Stimulated activated naive CD4-positive, alpha-beta T cell treated with Interleukin-2 at 50 U/mL for 16 hours (primary cell): ENCODE measurements at regions not wholly inside any gene's neighbourhood (a gene's known extent, or its start where the extent isn't known, plus 50 kb on each side); places are given as distances from the start of the nearest gene placed in this dataset.

Experiments used
- DNase-seq: peaks from one replicate; lab custom pipeline; 2025; lab: John Stamatoyannopoulos, UW

DNA sequence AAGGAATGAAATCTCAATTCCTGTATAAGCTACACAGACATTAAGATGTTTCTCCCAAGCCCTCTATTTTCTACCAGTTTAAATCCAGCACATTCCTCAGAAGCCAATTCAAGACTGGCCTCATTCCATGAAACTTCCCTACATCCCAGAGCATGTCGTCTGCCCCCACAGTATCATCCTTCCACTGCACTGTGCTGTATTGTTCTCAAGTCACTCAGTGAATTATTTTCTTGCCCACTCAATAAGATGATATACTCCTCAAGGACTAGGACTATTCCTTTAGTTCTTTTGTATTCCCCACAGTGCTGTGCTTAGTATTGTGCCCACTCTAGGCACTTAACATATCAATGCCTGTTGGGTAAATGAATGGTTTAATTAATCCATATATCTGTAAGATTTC, 203.1 kb upstream of the BLID start:
- no peak for DNase-seq

DNA sequence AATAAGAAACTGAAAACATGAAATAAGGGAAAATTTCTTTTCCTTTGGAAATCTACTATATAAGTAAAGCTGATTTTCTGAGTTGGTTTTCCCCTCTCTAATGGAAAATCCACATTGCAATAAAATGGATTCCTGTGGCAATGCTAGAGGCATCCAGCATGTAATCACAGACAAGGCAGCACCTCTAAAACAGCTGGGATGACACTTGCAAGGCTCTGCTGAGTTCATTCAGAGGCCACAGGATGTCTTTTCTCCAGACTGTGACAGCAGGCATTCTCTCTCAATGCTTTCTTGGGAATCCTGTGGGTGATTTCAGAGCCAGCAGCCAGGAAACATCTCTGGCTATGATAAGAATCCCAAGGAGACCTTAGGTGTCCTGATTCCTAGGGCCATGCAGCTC, 201.3 kb upstream of the BLID start:
- no peak for DNase-seq

DNA sequence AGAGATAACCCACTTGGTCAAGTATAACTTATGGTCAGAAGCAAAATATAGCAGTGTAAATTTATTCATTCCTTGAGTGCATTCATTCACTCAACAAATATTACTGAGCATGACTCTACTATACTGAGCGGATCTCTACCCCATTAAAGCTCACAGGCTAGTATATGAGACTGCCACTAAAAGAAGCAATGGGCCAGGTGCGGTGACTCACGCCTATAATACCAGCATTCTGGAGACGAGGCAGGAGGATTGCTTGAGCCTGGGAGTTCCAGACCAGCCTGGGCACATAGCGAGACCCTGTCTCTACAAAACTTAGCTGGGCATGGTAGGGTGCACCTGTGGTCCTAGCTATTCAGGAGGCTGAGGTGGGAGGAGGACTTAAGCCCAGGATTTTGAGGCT, 197.6 kb upstream of the BLID start:
- DNase-seq, result no peak

DNA sequence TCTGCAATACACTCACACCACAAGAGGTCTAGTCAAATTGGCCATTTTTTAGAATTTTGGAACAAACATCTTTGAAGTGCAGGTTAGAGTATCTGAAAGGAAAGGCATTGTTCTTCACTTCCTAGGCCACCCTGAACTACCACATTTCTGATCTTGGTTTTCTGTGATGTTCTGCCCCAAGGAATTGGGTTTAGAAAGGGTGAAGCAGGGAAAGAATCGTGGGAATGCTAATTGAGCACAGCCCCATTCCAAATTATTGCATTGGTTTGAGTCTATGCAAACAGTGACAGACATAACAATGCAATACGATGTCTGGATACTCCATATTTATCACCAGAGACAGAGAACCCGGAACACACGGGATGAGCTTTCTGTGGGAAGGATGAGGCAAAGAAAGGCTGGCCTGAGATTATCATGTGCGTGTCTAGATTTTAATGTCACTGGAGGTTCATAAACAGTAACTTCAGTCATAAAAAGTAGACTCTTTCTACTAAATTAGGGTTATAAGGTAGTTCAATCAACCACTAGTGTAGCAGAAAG, 195.3 kb upstream of the BLID start:
- no peak for DNase-seq

DNA sequence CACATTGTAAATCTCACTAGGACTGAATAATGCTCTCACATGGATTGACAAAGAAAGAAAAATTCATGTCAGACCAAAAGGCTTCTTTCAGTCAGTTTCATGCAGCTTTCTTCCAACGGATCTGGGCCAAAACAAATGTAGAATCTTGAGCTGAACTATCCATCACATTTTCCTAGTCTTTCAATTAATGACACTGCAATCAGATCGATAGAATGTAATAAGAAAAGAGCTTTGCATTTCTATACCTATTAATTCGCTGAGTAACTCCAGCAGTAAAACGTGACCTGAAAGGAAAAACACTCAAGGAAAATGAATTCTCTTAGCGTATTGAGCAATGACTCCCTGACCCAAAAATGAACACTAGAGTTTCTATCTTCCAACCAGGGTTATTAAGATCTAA, 194.8 kb upstream of the BLID start:
- DNase-seq, result no peak

DNA sequence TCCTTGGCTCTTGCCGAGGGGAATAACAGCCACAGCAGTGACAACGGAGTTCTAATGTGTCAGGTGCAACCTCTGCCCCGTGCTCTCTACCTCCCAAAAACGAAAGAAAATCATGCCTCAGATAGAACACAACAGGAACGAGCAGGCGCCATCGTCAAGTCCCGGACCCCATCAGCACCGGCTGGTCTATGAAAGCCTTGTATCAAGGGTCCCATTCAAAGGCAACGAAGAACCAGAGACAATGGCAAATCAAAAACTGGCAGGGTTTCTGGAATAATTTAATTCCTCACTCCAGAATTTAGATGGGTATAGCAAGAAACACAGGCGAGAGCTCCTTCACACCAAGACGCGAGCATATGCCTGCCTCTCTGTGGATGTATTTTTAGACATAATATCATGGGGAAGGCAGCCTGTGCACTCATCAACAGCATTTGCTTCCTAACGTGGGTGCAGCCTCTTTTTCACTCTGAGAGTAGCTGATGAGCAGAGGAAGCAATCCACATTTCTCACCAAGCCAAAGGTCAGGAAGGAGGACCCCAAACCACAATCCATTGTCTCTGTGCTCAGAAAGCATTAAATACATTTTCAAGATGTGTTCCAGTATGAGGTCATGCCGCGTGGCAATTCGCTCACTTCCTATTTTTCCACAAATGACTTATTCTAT, 193.4 kb upstream of the BLID start:
- no peak for DNase-seq

DNA sequence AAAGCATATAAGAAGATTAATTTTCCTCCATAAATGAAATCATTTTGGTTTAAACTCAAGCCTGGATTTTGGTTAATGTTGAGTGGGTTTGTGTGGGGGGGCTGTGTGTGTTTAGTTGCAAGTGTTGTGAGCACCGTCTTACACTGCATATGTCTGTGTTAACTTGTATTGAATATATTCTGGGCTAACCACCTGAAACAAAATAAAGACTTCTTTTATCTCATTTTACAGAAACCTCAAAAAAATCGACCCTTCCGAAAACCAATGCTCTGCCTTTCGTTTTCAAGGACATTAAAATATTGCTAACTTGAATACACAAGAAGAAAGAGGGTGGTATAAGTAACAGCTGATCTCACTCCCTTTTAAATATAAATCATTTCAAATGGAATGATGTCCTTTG, 192.2 kb upstream of the BLID start:
- DNase-seq, result no peak

DNA sequence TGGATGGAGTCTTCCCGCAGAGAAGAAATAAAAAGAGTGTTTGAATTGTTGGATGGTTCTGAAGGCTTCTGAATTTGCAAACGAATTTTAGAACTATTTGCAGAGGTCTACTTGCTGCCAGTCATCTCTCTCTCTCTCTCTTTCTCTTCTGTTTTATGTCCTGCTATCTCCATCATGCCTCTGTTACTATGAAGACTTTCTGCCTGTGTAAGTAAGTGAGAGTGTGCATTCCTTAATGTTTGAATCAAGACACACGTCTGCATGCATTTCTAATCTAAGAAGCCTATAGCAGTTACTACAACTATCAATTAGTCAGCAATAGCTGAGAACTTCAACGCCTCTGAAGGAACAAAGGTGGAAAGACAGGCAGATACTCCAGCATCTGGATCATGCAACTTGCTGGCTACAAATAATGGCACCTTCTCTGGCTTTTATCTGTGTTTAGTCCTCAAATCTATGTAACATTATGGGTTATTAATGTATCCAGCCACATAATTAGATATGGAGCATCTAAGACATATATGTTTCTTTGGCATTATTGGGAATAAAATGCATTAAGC, 191.5 kb upstream of the BLID start:
- no peak for DNase-seq

DNA sequence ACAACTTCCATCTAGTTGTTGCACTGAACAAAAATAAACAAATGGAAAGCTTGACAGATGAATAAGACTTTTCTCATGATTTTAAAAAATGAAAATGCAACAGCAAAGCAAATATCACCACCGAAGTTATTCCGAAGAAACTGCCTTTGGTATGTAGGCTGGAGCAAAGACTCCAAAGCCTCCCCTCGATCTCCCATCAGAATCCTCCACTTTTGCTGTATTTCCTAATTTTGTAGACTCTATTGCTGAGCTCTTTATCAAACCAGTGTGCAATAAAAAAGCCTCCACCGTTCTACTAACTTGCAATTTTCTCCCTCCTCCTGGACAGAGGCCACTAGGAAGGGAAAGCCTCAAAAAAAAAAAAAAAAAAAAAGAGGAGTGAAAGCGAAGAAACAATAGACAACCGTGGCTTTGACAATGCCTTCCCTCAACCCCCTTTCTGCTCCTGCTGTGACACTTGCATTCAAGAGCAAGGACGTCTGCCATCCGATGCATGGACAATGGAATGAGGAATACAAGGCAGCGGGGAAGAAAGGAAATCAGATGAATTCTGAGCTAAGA, 190.9 kb upstream of the BLID start:
- no peak for DNase-seq

DNA sequence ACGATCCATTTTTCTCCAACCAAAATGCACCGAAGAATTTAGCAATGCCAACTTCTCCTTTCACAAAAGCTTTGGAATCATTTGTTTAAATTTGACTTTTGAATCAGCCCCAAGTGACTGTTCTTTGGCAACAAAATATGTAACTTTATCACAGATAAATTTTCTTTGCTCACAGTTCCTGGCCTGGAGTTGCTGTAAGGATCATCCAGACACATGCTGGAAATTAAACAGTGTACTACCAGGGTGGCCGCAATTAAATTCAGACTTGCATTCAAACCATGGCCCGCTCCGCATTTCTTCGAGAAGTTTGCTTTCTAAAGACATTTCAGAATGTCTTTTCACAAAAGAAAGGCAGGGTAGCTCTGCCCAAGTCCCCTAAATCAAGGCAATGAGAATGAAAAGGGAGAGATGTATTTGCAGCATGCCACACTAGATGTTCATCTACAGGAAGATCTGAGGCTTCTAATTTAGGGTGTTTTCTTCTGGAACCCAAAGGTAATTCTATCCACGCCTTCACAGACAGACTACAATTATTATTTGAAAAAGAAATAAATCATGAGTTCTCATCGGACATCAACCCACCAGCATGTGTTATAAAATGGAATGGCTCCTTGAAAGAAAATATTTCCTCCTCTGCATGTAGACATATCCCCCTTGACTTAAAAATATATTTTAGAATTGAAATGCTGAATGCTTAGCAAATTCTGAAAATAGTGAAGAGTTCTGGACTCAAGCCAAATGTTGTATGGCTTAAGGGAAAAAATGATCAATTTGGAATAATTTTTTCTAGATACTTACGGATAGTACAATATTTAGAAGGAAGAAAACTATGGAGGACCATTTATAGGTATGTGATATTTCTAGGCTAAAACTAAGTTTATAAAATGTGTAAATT, 189.7 kb upstream of the BLID start:
- DNase-seq, result no peak

DNA sequence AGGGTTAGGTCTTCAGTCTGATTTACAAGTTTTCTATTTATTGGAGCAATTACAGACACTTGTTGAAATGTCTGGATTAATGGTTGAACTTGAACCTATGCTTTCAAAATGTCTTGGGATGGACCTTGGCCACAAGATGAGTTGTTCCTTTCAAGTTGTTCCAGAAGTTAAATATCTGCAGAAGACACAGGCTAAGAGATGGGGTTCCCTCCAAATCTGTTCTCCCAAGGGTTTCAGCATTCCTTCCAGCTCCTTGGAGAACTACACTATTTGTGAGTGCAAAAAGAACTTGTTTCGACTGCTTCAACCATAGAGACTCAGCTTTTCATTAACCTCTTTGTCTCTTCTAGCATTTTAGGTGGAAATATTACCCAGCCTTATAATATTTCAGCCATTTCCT, 189.0 kb upstream of the BLID start:
- no peak for DNase-seq

DNA sequence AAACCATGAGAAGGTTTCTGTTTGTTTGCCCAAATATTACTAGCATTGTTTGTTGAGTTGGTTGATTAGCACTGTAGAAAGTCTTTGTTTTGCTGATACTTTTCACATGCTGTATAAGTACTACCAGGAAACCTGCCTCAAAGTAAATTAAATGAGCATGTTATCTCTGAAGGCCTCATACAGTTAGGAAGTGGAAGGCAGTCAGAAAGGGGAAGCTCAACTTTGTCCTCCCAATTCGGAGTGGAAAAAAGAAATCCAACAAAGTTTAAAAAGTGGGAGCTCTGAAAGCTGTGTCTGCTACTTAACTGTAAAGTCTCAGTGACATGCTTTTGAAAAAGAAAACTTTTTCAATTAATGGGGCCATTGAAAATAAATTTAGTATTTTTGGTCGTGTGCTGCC, 188.3 kb upstream of the BLID start:
- no peak for DNase-seq

DNA sequence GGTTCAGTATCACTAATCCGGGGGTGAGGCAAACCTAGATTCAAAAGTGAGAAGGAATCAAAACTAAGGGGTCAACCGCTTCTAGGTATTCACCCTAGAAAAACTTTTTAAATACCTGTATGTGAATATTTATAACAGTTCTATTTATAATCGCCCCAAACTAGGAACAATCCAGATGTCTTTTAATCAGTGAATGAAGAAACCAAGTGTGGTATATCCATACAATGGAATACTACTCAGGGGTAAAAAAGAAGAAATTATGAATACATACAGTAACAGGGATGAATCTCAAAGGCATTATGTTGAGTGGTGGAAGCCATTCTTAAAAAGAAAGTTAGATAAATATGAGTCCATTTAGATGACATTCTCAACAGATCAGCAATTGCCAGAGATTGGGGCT, 178.0 kb upstream of the BLID start:
- no peak for DNase-seq

DNA sequence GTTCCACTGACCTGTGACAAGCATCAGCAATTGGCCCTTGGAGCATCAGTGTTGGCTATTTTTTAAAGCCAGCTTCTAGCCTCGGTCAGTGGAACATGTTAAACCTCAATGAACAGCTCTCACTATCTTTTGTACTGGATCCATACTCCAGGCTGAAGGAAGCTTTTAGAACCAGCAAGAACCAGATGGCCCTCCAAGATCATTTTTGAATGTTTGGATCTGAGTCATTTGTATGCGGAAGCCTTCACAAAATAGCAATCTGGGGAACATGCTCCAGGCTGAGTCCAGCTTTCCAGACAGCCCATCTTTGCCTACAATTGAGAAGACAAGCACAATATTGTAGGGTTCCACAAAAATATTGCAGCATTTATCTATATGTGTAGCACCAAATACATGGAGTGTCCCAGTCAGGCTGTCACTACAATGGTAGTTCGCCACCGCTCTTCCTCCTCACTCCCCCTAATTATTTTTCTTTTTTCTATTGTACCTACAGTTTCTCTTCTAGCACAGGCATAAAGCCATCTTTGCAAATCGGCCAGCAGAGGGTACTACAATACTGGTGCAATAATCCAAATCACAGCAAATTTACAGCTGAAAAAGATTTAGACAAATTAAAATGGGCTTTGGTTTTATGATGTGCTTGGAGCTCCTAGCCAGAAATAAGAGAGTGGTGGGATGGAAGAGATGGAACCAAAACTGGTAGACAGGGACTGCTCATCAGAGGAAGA, 177.4 kb upstream of the BLID start:
- no peak for DNase-seq

DNA sequence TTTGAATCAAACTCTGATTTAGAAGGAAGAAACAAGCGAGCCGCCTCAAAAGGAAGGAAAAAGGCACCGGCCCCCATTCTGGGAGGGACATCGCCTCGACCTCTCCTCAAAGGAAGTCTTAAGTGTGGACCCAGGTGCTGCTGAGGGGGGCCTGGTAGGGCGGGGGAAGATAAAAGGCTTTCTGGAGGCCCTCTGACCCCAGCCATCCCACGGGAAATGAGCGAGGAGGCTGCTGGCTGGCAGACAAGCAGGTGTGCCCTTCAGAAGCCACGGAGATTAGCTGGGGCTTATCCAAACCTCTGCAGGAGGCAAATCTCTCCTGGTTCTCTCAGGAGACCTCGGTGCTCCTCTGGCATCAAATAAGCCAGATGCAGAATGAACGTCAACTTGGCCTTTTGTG, 171.4 kb upstream of the BLID start:
- no peak for DNase-seq

DNA sequence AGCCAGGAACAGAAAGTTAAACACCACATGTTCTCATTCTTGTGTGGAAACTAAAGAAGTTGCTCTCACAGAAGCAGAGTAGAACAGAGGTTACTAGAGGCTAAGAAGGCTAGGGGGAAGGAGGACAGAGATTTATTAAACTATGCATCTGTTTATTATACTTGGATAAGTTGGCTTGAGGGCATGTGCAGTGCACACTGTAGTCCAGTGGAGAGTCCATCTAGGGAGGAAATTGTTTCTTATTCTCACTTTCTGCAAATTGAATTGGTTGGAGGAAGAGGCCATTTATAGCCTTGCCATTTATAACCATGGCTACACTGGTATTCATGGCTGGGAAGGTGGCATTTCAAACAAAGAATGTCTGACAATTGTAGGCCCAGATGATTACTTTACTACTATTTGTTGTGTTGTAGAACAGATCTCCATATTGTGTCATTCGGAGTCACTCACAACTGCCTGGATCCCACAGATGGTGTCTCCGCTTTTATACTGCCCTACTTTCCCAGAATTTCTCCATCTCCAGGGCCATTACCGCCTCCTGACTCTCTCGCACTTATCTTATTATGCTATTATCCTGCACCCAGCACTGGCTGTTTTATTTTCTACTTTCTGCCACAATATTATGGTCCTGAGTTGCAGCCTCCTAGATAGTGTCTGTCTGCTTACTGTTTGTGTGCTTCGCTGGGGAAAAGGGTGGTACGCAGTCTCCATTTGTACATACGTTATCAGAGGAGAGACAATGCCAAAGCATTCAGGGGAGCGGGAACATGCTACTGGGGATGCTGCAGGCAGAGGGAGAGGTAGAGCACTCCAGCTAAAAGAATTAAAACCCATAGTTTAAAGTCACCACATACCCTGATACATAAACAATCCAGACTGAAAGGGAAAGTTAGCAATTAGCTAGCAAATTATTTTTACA, 169.3 kb upstream of the BLID start:
- DNase-seq, result no peak

DNA sequence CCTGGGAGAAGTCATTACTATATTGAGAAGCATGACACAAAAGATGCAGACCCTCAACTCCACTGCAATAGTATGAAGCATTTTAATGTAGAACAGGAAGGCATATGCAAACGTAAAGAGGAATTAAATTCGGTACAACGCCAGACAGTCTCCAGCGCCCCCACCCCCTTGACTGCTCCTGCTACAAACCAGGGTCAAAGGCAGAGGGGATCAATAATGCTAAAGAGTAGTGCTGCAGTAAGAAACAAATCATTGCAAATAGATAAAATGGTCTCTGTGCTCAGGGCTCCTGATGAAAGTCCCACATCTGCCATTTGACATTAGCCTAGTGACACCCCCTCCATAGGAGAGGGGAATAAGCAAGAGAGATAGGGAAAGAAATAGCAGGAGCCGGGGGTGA, 164.9 kb upstream of the BLID start:
- DNase-seq, result no peak

DNA sequence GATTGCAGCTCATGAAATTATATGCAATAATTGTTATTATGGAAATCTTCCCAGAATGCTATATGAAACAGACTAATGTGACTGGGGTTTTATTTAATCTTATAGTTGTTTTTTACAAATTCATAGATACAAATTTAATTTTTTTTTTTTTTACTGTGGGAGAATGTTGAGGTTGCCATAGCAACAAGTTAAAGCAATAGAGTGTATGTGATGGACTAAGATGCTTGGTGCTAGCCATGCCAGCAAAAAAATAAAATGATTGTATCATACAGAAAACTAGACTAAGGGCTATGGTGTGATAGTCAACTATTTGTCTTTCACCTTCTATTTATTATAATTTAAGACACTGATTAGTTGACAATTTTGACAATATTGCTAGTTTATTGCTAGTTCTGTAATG, 163.2 kb upstream of the BLID start:
- no peak for DNase-seq

DNA sequence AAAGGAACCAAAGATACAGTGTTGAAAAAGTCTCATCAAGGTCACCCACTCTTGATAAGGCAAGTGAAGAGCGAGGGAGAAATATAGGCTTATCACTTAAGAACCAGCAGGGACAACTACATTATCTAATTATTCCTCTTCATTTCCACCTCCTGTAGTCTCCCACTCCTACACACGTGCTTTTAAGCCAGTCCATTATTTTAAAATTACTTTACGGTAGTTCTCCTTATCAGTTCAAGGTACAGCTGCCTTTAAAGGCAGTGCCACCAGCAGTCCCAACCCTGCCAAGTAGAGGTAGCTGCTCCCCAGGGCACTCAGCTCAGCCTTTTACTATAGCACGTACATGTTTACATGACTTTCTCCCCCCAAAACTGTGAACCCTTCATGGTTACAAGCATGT, 161.5 kb upstream of the BLID start:
- DNase-seq, result no peak

DNA sequence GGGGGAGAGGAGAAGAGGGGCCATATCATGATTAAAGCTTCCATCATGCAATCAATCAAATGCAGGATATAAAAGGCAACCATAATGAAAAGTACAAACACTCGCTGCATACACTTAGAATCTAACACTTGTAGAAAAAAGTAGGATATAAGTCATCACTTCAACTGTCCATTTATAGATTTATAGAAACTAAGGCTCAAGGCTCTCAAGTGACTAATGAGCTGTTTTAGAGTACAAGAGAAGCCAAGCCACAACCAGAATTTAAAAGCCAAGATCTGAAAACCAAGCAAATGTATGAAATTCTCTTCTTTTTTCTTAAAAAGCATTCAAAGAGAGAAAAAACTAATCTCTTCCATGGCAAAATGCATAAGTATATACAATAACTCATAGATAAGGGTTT, 160.2 kb upstream of the BLID start:
- DNase-seq, result no peak

DNA sequence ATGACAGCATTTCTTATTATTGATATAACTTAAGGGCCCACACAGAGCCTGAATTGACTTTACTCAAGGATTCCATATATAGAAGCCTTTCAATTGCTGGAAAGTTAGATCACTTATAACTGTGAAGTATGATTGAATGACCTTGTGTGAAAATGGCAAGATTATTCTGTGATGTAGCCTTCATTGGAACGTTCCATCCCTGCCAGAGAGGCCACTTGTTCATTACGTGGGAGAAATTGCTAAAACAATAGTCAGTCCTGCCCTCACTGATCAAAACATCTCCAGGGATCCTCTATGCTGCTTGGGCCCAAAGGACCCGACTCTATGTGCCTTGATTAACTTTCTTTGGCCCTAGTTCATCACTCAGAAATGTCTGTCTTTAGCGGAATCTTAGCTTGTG, 159.5 kb upstream of the BLID start:
- no peak for DNase-seq
